ENCODE measurements at regions not wholly inside any gene's neighbourhood (a gene's known extent, or its start where the extent isn't known, plus 50 kb on each side); places are given as distances from the start of the nearest gene placed in this dataset.

- H3K4me1 ChIP-seq (ENCODE audit: control insufficient read depth in 1 of 2, insufficient read depth in 2 of 2, low read length in 2 of 2) = no peaks in the 10 kb centered on the region
- no peak overlapping the region for H3K4me3 ChIP-seq (ENCODE audit: low read length in 2 of 2)
- peaks cover 3% of the 10 kb centered on the region for H3K9me3 ChIP-seq (ENCODE audit: control insufficient read depth, low read length)
- H3K36me3 ChIP-seq (ENCODE audit: control insufficient read depth in 1 of 2, insufficient read depth in 2 of 2, low read length in 1 of 2) = no peaks in the 10 kb centered on the region
- WGBS, 2 donors = 68 to 73% methylated on average over 5 of the region's 5 CpGs
- ATAC-seq (ENCODE audit: low FRiP score) = no peak
- intact Hi-C loops (cut with DNase I) = no loop called here
- H3K27ac ChIP-seq (ENCODE audit: low read depth in 1 of 2, low read length in 2 of 2) = no peak overlapping the region
- H3K27me3 ChIP-seq (ENCODE audit: control insufficient read depth in 1 of 2, insufficient read depth in 2 of 2, low read length in 1 of 2) = no peaks in the 10 kb centered on the region
- no peak for DNase-seq
These were observed 181.6 kb downstream of the MFSD1 start for GRCh38 chr3:158983216-158984099.

- no peak for ATAC-seq (ENCODE audit: low FRiP score)
- no peaks in the 10 kb centered on the region for H3K27me3 ChIP-seq (ENCODE audit: control insufficient read depth in 1 of 2, insufficient read depth in 2 of 2, low read length in 1 of 2)
- H3K27ac ChIP-seq (ENCODE audit: low read depth in 1 of 2, low read length in 2 of 2) = no peak overlapping the region
- no peaks in the 10 kb centered on the region for H3K4me1 ChIP-seq (ENCODE audit: control insufficient read depth in 1 of 2, insufficient read depth in 2 of 2, low read length in 2 of 2)
- H3K9me3 ChIP-seq (ENCODE audit: control insufficient read depth, low read length) = peaks cover 2% of the 10 kb centered on the region
- no peaks in the 10 kb centered on the region for H3K36me3 ChIP-seq (ENCODE audit: control insufficient read depth in 1 of 2, insufficient read depth in 2 of 2, low read length in 1 of 2)
- WGBS, 2 donors = 45 to 46% methylated on average over 6 of the region's 6 CpGs
- no peak overlapping the region for H3K4me3 ChIP-seq (ENCODE audit: low read length in 2 of 2)
- intact Hi-C loops (cut with DNase I) = no loop called here
- no peak for DNase-seq
These were observed 189.4 kb downstream of the MFSD1 start for GRCh38 chr3:158991146-158991705.

DNA sequence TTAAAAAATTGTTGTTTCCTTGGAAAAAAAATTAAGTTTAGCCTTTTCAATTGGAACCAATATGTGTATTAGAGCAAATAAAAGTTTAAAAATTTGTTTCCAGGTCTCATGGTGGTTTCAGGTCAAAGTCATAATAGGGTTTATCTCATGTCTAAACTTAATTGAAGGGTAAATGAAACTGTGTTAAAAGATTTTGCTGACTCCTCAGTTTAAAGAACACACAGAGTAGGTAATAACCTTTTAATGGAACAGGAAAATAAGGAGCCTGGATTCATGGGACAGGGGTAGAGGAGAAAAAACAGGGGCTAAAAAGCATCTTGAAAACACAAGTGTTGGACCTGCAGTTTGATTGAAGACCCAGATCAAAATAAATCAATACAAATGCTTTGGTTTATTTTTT is 190.6 kb downstream of the MFSD1 start:
- Histone ChIP-seq H3K27ac (ENCODE audit: low read depth in 1 of 2, low read length in 2 of 2) (no peak overlapping the region), H3K36me3 (ENCODE audit: control insufficient read depth in 1 of 2, insufficient read depth in 2 of 2, low read length in 1 of 2) (no peaks in the 10 kb centered on the region), H3K9me3 (ENCODE audit: control insufficient read depth, low read length) (peaks cover 2% of the 10 kb centered on the region), H3K4me3 (ENCODE audit: low read length in 2 of 2) (no peak overlapping the region), H3K4me1 (ENCODE audit: control insufficient read depth in 1 of 2, insufficient read depth in 2 of 2, low read length in 2 of 2) (no peaks in the 10 kb centered on the region), H3K27me3 (ENCODE audit: control insufficient read depth in 1 of 2, insufficient read depth in 2 of 2, low read length in 1 of 2) (no peaks in the 10 kb centered on the region)
- intact Hi-C loops (cut with DNase I) = no loop called here
- DNase-seq (no peak), ATAC-seq (ENCODE audit: low FRiP score) (no peak)

GRCh38 chr3:158994386-158994785 is 192.5 kb downstream of the MFSD1 start:
- Histone ChIP-seq H3K4me3 (ENCODE audit: low read length in 2 of 2) (no peak overlapping the region), H3K27me3 (ENCODE audit: control insufficient read depth in 1 of 2, insufficient read depth in 2 of 2, low read length in 1 of 2) (no peaks in the 10 kb centered on the region), H3K4me1 (ENCODE audit: control insufficient read depth in 1 of 2, insufficient read depth in 2 of 2, low read length in 2 of 2) (no peaks in the 10 kb centered on the region), H3K36me3 (ENCODE audit: control insufficient read depth in 1 of 2, insufficient read depth in 2 of 2, low read length in 1 of 2) (no peaks in the 10 kb centered on the region), H3K27ac (ENCODE audit: low read depth in 1 of 2, low read length in 2 of 2) (no peak overlapping the region), H3K9me3 (ENCODE audit: control insufficient read depth, low read length) (peaks cover 2% of the 10 kb centered on the region)
- WGBS, 2 donors = 70 to 75% methylated on average over 4 of the region's 4 CpGs
- intact Hi-C loops (cut with DNase I) = no loop called here
- ATAC-seq (ENCODE audit: low FRiP score) (no peak), DNase-seq (no peak)

- DNase-seq (no peak), ATAC-seq (ENCODE audit: low FRiP score) (no peak)
- H3K4me1 ChIP-seq (ENCODE audit: control insufficient read depth in 1 of 2, insufficient read depth in 2 of 2, low read length in 2 of 2) = no peaks in the 10 kb centered on the region
- H3K36me3 ChIP-seq (ENCODE audit: control insufficient read depth in 1 of 2, insufficient read depth in 2 of 2, low read length in 1 of 2) = no peaks in the 10 kb centered on the region
- 80 to 85% methylated on average over 1 of the region's 1 CpG for WGBS, 2 donors
- intact Hi-C loops (cut with DNase I) = no loop called here
- H3K27ac ChIP-seq (ENCODE audit: low read depth in 1 of 2, low read length in 2 of 2) = no peak overlapping the region
- no peaks in the 10 kb centered on the region for H3K27me3 ChIP-seq (ENCODE audit: control insufficient read depth in 1 of 2, insufficient read depth in 2 of 2, low read length in 1 of 2)
- H3K9me3 ChIP-seq (ENCODE audit: control insufficient read depth, low read length) = peaks cover 1% of the 10 kb centered on the region
- no peak overlapping the region for H3K4me3 ChIP-seq (ENCODE audit: low read length in 2 of 2)
These were observed 199.9 kb downstream of the MFSD1 start for GRCh38 chr3:159001711-159002110.

DNA sequence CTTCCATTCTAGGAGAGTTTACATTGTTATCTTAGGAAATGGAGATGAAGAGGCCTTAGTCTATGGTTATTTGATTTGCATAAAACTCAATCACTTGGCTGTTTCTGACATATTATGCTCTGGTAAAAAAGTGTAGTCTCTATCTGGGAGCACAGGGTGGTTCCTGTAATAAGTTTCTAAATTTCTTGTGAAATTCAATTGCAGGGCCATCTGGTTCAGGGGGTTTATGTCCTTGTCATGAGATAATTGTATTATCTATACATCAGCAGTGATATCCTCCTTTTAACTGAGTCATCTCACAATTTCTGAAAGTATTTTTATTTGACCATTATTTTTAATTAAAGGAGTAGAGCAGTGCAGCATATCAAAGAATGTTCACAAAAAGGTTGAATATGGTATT is 203.3 kb downstream of the MFSD1 start:
- no peaks in the 10 kb centered on the region for H3K27me3 ChIP-seq (ENCODE audit: control insufficient read depth in 1 of 2, insufficient read depth in 2 of 2, low read length in 1 of 2)
- DNase-seq (no peak), ATAC-seq (ENCODE audit: low FRiP score) (no peak)
- peaks cover 1% of the 10 kb centered on the region for H3K9me3 ChIP-seq (ENCODE audit: control insufficient read depth, low read length)
- no peak overlapping the region for H3K27ac ChIP-seq (ENCODE audit: low read depth in 1 of 2, low read length in 2 of 2)
- intact Hi-C loops (cut with DNase I) = no loop called here
- H3K36me3 ChIP-seq (ENCODE audit: control insufficient read depth in 1 of 2, insufficient read depth in 2 of 2, low read length in 1 of 2) = no peaks in the 10 kb centered on the region
- no peaks in the 10 kb centered on the region for H3K4me1 ChIP-seq (ENCODE audit: control insufficient read depth in 1 of 2, insufficient read depth in 2 of 2, low read length in 2 of 2)
- no peak overlapping the region for H3K4me3 ChIP-seq (ENCODE audit: low read length in 2 of 2)

DNA sequence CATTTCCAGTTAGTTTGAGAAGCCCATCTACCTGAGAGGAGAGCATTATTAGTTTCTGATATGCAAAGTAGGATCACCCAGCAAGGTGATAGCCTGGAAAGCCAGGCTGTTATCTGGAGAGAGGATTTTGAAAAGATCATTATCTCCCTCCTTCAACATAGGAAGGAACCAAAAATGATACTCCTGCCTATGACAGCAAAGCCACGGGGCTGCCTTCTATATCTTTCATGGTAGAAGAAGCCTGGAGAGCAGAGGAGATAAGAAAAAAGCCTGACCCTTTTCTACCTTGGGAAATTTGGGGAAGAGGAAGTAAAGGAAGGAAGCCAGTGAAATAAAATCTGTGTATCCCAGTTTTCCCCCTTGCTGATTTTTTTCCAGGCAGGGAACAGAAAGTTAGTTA is 205.5 kb downstream of the MFSD1 start:
- Histone ChIP-seq H3K36me3 (ENCODE audit: control insufficient read depth in 1 of 2, insufficient read depth in 2 of 2, low read length in 1 of 2) (no peaks in the 10 kb centered on the region), H3K27me3 (ENCODE audit: control insufficient read depth in 1 of 2, insufficient read depth in 2 of 2, low read length in 1 of 2) (no peaks in the 10 kb centered on the region), H3K4me3 (ENCODE audit: low read length in 2 of 2) (no peak overlapping the region), H3K27ac (ENCODE audit: low read depth in 1 of 2, low read length in 2 of 2) (no peak overlapping the region), H3K9me3 (ENCODE audit: control insufficient read depth, low read length) (peaks cover 1% of the 10 kb centered on the region), H3K4me1 (ENCODE audit: control insufficient read depth in 1 of 2, insufficient read depth in 2 of 2, low read length in 2 of 2) (no peaks in the 10 kb centered on the region)
- DNase-seq = no peak
- intact Hi-C loops (cut with DNase I) = no loop called here
- no peak for ATAC-seq (ENCODE audit: low FRiP score)
- 35 to 40% methylated on average over 1 of the region's 1 CpG for WGBS, 2 donors

DNA sequence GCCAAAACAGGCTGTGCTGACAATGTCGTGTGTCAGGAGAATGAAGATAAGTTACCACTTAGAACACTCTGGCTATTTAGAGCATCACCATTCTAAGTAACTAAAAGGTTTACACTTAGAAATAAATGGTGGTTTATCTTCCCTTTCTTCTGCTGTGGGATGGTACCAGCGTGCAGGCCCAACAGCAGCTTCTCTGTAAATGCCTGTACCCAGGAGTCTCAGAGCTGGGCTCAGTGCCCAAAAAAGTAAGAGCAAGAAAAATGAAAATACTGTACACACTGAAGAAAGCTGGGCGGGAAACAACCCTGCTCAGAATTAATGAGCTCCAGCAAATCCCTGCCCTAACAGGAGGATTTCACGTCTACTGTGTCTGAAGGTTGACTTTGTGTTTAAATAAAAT is 206.5 kb downstream of the MFSD1 start:
- Histone ChIP-seq H3K4me1 (ENCODE audit: control insufficient read depth in 1 of 2, insufficient read depth in 2 of 2, low read length in 2 of 2) (no peaks in the 10 kb centered on the region), H3K27ac (ENCODE audit: low read depth in 1 of 2, low read length in 2 of 2) (no peak overlapping the region), H3K4me3 (ENCODE audit: low read length in 2 of 2) (no peak overlapping the region), H3K27me3 (ENCODE audit: control insufficient read depth in 1 of 2, insufficient read depth in 2 of 2, low read length in 1 of 2) (no peaks in the 10 kb centered on the region), H3K36me3 (ENCODE audit: control insufficient read depth in 1 of 2, insufficient read depth in 2 of 2, low read length in 1 of 2) (no peaks in the 10 kb centered on the region), H3K9me3 (ENCODE audit: control insufficient read depth, low read length) (peaks cover 1% of the 10 kb centered on the region)
- no peak for DNase-seq
- 19 to 21% methylated on average over 4 of the region's 4 CpGs for WGBS, 2 donors
- intact Hi-C loops (cut with DNase I) = no loop called here
- no peak for ATAC-seq (ENCODE audit: low FRiP score)

GRCh38 chr3:159018341-159018740 is 216.5 kb downstream of the MFSD1 start:
- Histone ChIP-seq H3K27me3 (ENCODE audit: control insufficient read depth in 1 of 2, insufficient read depth in 2 of 2, low read length in 1 of 2) (no peaks in the 10 kb centered on the region), H3K36me3 (ENCODE audit: control insufficient read depth in 1 of 2, insufficient read depth in 2 of 2, low read length in 1 of 2) (no peaks in the 10 kb centered on the region), H3K9me3 (ENCODE audit: control insufficient read depth, low read length) (no peaks in the 10 kb centered on the region), H3K4me1 (ENCODE audit: control insufficient read depth in 1 of 2, insufficient read depth in 2 of 2, low read length in 2 of 2) (no peaks in the 10 kb centered on the region), H3K4me3 (ENCODE audit: low read length in 2 of 2) (no peak overlapping the region), H3K27ac (ENCODE audit: low read depth in 1 of 2, low read length in 2 of 2) (no peak overlapping the region)
- DNase-seq (no peak), ATAC-seq (ENCODE audit: low FRiP score) (no peak)
- intact Hi-C loops (cut with DNase I) = no loop called here
- WGBS, 2 donors = 75% methylated on average over 2 of the region's 2 CpGs
